Epithelial cell of esophagus (primary cell): ENCODE measurements at regions not wholly inside any gene's neighbourhood (a gene's known extent, or its start where the extent isn't known, plus 50 kb on each side); places are given as distances from the start of the nearest gene placed in this dataset.

Experiments
- DNase-seq: peaks from one replicate; pipeline ENCODE4 v3.0.0; 2010; ENCODE audit warnings: low read depth
- H3K4me3 ChIP-seq: 2 replicates; pipeline ENCODE4 v1.5.1; 2011; ENCODE audit warnings: mild to moderate bottlenecking, low read length, control low read depth
- TF ChIP-seq, protein P1 (sequence below): IDR thresholded peaks from 2 replicates; pipeline ENCODE4 v1.5.1; 2011; ENCODE audit warnings: low read depth, mild to moderate bottlenecking, low read length, control low read depth, inconsistent platforms; ENCODE audit not compliant: insufficient read depth; ENCODE audit errors: missing control alignments

DNA sequence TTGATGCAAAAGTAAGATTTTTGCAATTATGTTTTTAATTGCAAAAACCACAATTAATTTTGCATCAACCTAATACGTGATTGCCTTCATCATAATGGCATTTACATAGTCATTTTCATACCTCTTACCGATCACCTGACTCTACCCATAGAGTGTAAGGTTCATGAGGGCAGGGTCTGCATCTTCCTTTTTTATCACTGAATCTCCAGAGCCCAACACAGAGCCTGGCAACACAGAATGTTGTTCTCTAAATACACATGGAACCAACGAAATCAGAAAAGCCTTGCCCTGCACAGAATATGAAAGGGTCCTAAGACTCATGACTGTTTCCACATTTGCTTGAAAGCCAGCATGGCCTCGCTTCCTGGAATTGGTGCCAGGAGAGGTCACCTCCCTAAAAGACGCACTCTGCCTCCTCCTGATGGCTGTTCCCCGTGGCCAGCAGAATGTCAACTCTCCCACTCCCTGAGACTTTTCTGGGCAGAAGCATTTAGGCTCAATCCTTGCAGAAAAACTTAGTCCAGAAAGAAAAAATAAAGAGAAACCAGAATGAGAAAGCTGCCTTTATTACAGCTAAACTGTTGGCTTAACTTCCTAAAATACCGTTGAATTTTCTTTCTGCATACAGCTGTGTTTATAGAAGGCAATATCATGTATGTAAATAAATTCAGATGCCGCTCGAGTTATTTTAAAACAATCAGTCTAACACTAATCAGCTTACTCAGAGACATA, 327.8 kb upstream of the MAF start:
- no peak overlapping the region for H3K4me3 ChIP-seq
- TF ChIP-seq, protein P1, sequence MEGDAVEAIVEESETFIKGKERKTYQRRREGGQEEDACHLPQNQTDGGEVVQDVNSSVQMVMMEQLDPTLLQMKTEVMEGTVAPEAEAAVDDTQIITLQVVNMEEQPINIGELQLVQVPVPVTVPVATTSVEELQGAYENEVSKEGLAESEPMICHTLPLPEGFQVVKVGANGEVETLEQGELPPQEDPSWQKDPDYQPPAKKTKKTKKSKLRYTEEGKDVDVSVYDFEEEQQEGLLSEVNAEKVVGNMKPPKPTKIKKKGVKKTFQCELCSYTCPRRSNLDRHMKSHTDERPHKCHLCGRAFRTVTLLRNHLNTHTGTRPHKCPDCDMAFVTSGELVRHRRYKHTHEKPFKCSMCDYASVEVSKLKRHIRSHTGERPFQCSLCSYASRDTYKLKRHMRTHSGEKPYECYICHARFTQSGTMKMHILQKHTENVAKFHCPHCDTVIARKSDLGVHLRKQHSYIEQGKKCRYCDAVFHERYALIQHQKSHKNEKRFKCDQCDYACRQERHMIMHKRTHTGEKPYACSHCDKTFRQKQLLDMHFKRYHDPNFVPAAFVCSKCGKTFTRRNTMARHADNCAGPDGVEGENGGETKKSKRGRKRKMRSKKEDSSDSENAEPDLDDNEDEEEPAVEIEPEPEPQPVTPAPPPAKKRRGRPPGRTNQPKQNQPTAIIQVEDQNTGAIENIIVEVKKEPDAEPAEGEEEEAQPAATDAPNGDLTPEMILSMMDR: no peak
- DNase-seq: no peak

DNA sequence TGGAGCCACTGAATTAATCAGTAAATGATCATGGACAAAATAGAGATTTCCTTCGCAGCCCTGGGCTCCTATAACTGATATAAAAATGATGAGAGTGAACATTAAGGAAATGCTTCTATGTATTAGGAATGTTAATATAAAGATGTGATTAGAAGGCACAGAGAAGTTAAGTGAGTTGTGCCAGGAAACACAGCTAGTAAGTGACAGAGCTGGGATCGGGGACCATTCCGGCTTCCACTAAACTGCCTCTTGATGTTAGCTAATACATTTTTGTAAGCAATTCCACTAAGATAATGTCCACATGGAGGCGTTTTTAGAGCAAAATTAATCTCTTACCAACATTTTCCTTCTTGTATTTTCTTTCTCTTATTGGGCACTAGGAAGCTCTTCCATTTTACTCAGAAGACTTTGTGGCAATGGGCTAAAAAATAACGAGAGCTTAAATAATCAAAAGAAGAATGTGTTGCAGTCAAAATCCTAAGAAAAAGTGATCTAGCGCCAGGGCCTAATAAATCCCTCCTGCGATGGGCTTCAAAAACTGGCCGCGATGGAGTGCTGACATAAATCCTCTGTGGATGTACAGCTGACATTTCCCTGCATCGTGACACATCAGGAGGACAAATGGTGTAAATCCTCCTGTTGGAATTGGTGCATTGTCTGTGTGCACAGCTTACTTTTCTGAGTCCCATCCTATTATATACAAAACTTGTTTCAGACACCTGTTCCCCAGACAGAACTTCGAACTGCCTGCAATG, 326.1 kb upstream of the MAF start:
- TF ChIP-seq, protein P1: no peak
- DNase-seq: no peak
- H3K4me3 ChIP-seq: no peak overlapping the region

DNA sequence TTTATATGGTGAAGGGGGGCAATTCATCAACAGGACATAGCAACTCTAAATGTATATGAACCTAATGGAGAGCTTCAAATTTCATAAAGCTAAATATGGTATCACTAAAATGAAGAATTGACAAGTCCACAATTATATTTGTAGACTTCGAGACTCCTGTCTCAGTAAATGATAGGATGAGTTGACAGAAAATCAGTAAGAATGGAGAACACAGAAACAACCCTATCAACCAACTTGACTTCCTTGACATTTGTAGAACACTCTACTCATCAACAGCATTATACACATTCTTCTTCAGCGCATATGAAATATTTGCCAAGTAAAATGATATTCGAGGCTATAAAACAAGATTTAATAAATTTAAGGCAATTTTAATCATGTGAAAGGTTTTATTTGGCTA, 322.9 kb upstream of the MAF start:
- TF ChIP-seq, protein P1: no peak

DNA sequence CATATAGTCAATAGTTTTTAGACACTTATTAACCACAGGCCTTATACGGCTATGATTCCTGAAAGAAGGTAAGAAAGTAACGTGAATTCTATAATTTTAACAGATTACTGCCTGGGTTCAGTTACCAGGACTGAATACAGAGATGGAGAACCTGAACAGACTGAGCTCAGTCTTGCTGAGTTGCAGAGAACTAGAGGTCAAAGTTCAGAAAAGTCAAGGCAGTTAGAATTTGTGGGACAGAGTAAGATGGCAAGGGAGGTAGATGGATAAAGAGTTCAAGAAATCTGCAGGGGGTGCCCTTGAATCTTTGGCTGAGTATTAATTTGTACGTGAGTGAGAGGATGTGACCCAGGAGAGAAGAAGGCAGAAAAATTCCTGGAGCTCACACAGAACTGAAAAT, 320.1 kb upstream of the MAF start:
- no peak for DNase-seq

More for the DNA sequence above, 322.9 kb upstream of the MAF start:
- H3K4me3 ChIP-seq: no peak overlapping the region
- no peak for DNase-seq

DNA sequence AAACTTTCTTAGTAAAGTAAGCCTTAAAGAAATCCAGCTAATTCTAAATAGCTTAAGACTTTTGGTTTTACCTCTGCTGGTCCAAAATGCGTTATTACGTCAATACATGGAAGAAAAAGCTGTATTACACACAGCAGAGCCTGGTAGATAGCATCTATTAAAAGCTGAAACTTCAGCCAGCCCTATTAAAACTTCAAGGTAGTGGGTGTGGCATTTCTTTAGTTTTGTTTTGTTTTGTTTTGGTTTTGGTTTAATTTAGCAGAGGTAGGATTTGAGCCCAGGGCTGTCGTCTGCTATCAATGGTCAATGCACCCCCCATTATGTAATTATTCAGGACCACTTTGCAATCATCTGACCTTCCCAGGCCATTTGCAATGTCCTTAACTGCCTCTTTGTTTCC, 318.4 kb upstream of the MAF start:
- no peak overlapping the region for H3K4me3 ChIP-seq
- no peak for DNase-seq
- TF ChIP-seq, protein P1: no peak

More for the DNA sequence above, 320.1 kb upstream of the MAF start:
- no peak overlapping the region for H3K4me3 ChIP-seq
- TF ChIP-seq, protein P1: no peak

DNA sequence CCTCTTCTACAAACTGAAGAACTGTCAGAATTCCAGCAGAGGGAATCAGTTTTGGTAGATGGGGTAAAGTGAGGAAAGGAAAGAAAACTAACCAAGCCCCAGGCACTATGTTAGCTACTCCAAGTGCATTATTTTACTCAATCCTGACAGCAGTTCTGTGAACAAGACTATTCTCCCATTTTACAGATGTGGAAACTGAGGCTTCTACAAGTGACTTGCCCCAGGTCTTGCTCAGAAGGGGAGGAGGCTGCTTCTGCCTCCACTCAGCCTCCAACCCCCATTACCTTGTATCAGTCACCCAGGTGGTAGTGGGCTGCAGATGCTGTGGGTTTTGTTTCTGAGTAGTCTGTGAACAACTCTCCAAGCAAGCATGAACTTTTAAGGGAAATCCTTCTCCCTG, 315.2 kb upstream of the MAF start:
- no peak overlapping the region for H3K4me3 ChIP-seq
- DNase-seq: no peak
- TF ChIP-seq, protein P1: no peak
